ENCODE measurements at regions not wholly inside any gene's neighbourhood (a gene's known extent, or its start where the extent isn't known, plus 50 kb on each side); places are given as distances from the start of the nearest gene placed in this dataset.
"Not testable (repeated sequence)": the region's sequence is repeated elsewhere in the genome, so short reads cannot be mapped to it uniquely, and the experiment has no call there.

- H3K27me3 Mint-ChIP-seq; CTCF ChIA-PET; H3K4me3 Mint-ChIP-seq; POLR2A ChIA-PET; H3K4me1 Mint-ChIP-seq (ENCODE audit: low read depth); H3K27ac Mint-ChIP-seq; ATAC-seq; DNase-seq; H3K9me3 Mint-ChIP-seq; H3K36me3 Mint-ChIP-seq (ENCODE audit: low read depth); intact Hi-C loops (cut with micrococcal nuclease): not testable (repeated sequence)
Measured at GRCh38 chr14:19096467-19096866, 129.2 kb downstream of the POTEM start.

- H3K9me3 Mint-ChIP-seq; H3K27me3 Mint-ChIP-seq; CTCF ChIA-PET; ATAC-seq; intact Hi-C loops (cut with micrococcal nuclease); POLR2A ChIA-PET; DNase-seq; H3K27ac Mint-ChIP-seq; H3K4me1 Mint-ChIP-seq (ENCODE audit: low read depth); H3K36me3 Mint-ChIP-seq (ENCODE audit: low read depth); H3K4me3 Mint-ChIP-seq: not testable (repeated sequence)
Measured at GRCh38 chr14:19096876-19097275, 129.6 kb downstream of the POTEM start.

GRCh38 chr14:19097306-19097705, 130.1 kb downstream of the POTEM start:
- H3K36me3 Mint-ChIP-seq (ENCODE audit: low read depth); H3K4me1 Mint-ChIP-seq (ENCODE audit: low read depth); POLR2A ChIA-PET; CTCF ChIA-PET; intact Hi-C loops (cut with micrococcal nuclease); H3K4me3 Mint-ChIP-seq; H3K9me3 Mint-ChIP-seq; H3K27me3 Mint-ChIP-seq; DNase-seq; H3K27ac Mint-ChIP-seq; ATAC-seq: not testable (repeated sequence)

DNA sequence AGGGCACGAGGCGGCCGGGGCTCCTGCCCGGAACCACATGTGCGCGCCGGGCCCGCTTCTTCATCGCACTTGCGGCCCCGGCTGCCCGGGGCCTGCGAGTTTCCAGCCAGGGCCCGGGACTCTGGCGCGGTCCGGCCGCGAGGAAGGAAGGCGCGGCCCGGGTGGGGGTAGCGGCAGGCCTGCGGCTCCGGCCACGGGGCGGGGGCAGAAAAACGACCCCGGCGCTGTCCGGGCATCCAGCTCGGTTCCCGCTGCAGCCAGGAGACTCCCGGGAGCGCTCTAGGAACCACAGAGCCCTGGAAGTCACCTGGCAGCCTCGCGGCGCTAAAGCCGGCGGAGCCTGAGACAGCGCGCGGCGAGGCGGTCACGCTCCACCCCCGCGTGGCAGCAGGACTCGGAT, 130.5 kb downstream of the POTEM start:
- H3K36me3 Mint-ChIP-seq (ENCODE audit: low read depth); H3K27me3 Mint-ChIP-seq; DNase-seq; CTCF ChIA-PET; ATAC-seq; H3K9me3 Mint-ChIP-seq; H3K4me3 Mint-ChIP-seq; H3K4me1 Mint-ChIP-seq (ENCODE audit: low read depth); intact Hi-C loops (cut with micrococcal nuclease); POLR2A ChIA-PET; H3K27ac Mint-ChIP-seq: not testable (repeated sequence)

GRCh38 chr14:19098230-19098629, 131.0 kb downstream of the POTEM start:
- not testable (repeated sequence) for H3K4me1 Mint-ChIP-seq (ENCODE audit: low read depth)

GRCh38 chr14:19098732-19099131, 131.5 kb downstream of the POTEM start:
- H3K4me3 Mint-ChIP-seq; POLR2A ChIA-PET; H3K27me3 Mint-ChIP-seq; H3K9me3 Mint-ChIP-seq; intact Hi-C loops (cut with micrococcal nuclease); H3K36me3 Mint-ChIP-seq (ENCODE audit: low read depth); H3K27ac Mint-ChIP-seq; CTCF ChIA-PET; DNase-seq; H3K4me1 Mint-ChIP-seq (ENCODE audit: low read depth); ATAC-seq: not testable (repeated sequence)

More at GRCh38 chr14:19098230-19098629, 131.0 kb downstream of the POTEM start:
- ATAC-seq; CTCF ChIA-PET; H3K27me3 Mint-ChIP-seq; POLR2A ChIA-PET; H3K27ac Mint-ChIP-seq; H3K4me3 Mint-ChIP-seq; intact Hi-C loops (cut with micrococcal nuclease); H3K9me3 Mint-ChIP-seq; H3K36me3 Mint-ChIP-seq (ENCODE audit: low read depth); DNase-seq: not testable (repeated sequence)

DNA sequence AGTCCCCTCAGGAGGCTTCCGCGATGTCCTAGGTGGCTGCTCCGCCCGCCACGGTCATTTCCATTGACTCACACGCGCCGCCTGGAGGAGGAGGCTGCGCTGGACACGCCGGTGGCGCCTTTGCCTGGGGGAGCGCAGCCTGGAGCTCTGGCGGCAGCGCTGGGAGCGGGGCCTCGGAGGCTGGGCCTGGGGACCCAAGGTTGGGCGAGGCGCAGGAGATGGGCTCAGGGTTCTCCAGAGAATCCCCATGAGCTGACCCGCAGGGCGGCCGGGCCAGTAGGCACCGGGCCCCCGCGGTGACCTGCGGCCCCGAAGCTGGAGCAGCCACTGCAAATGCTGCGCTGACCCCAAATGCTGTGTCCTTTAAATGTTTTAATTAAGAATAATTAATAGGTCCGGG, 132.1 kb downstream of the POTEM start:
- CTCF ChIA-PET; DNase-seq; intact Hi-C loops (cut with micrococcal nuclease); ATAC-seq; H3K4me3 Mint-ChIP-seq; POLR2A ChIA-PET; H3K9me3 Mint-ChIP-seq; H3K4me1 Mint-ChIP-seq (ENCODE audit: low read depth); H3K27ac Mint-ChIP-seq; H3K36me3 Mint-ChIP-seq (ENCODE audit: low read depth); H3K27me3 Mint-ChIP-seq: not testable (repeated sequence)

GRCh38 chr14:19099939-19100338, 132.7 kb downstream of the POTEM start:
- H3K27ac Mint-ChIP-seq; H3K4me1 Mint-ChIP-seq (ENCODE audit: low read depth); DNase-seq; H3K36me3 Mint-ChIP-seq (ENCODE audit: low read depth); H3K9me3 Mint-ChIP-seq; H3K27me3 Mint-ChIP-seq; intact Hi-C loops (cut with micrococcal nuclease); CTCF ChIA-PET; ATAC-seq; H3K4me3 Mint-ChIP-seq; POLR2A ChIA-PET: not testable (repeated sequence)

DNA sequence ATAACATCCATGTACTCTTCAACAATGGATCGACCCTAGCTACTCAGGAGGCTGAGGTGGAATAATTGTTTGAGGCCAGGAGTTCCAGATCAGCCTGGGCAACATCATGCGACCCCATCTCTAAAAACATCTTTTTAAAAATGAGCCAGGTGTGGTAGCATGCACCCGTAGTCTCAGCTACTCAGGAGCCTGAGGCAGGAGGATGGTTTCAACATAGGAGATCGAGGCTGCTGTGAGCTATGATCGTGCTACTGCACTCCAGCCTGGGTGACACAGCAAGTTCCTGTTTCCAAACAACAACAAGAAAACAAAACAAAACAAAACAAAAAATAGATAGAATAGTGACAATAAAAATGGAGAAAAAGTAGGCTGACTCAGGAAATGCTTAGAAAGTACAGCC, 138.3 kb downstream of the POTEM start:
- POLR2A ChIA-PET; H3K4me3 Mint-ChIP-seq; H3K27ac Mint-ChIP-seq; intact Hi-C loops (cut with micrococcal nuclease); H3K27me3 Mint-ChIP-seq; H3K4me1 Mint-ChIP-seq (ENCODE audit: low read depth); H3K9me3 Mint-ChIP-seq; ATAC-seq; H3K36me3 Mint-ChIP-seq (ENCODE audit: low read depth); DNase-seq; CTCF ChIA-PET: not testable (repeated sequence)

GRCh38 chr14:19109887-19110286, 142.7 kb downstream of the POTEM start:
- DNase-seq; H3K4me3 Mint-ChIP-seq; H3K27ac Mint-ChIP-seq; ATAC-seq; H3K27me3 Mint-ChIP-seq; H3K4me1 Mint-ChIP-seq (ENCODE audit: low read depth); POLR2A ChIA-PET; CTCF ChIA-PET; intact Hi-C loops (cut with micrococcal nuclease); H3K9me3 Mint-ChIP-seq; H3K36me3 Mint-ChIP-seq (ENCODE audit: low read depth): not testable (repeated sequence)

- DNase-seq; H3K4me3 Mint-ChIP-seq; intact Hi-C loops (cut with micrococcal nuclease): not testable (repeated sequence)
Measured at GRCh38 chr14:19120383-19120782, 153.1 kb downstream of the POTEM start.

GRCh38 chr14:19126269-19127051, 159.2 kb downstream of the POTEM start:
- H3K9me3 Mint-ChIP-seq; H3K4me3 Mint-ChIP-seq; CTCF ChIA-PET; DNase-seq; H3K27ac Mint-ChIP-seq; H3K27me3 Mint-ChIP-seq; H3K4me1 Mint-ChIP-seq (ENCODE audit: low read depth); POLR2A ChIA-PET; H3K36me3 Mint-ChIP-seq (ENCODE audit: low read depth); intact Hi-C loops (cut with micrococcal nuclease); ATAC-seq: not testable (repeated sequence)

More at GRCh38 chr14:19120383-19120782, 153.1 kb downstream of the POTEM start:
- H3K9me3 Mint-ChIP-seq; H3K4me1 Mint-ChIP-seq (ENCODE audit: low read depth); POLR2A ChIA-PET; ATAC-seq; H3K27ac Mint-ChIP-seq; H3K27me3 Mint-ChIP-seq; H3K36me3 Mint-ChIP-seq (ENCODE audit: low read depth); CTCF ChIA-PET: not testable (repeated sequence)
